Activated CD8-positive, alpha-beta T cell treated with anti-CD3 and anti-CD28 coated beads, Interleukin-2, amount 10 ng/mL, durations not matched to agents 7 days and 5 days (primary cell): ENCODE measurements at regions not wholly inside any gene's neighbourhood (a gene's known extent, or its start where the extent isn't known, plus 50 kb on each side); places are given as distances from the start of the nearest gene placed in this dataset.
"Not testable (repeated sequence)": the region's sequence is repeated elsewhere in the genome, so short reads cannot be mapped to it uniquely, and the experiment has no call there.

Experiments used
- ATAC-seq: fragments of 150-1000 bp; cut with Tn5 transposase; one replicate; pipeline ENCODE4 v1.10.0; 2021; ENCODE audit warnings: moderate library complexity
- CTCF ChIA-PET: fragments of 350-600 bp; sonication (Branson Sonifier 250); formaldehyde crosslinking; loops from one replicate; lab custom pipeline; 2021; ENCODE audit warnings: antibody characterized with exemption; lab: Charles Lee
- POLR2A ChIA-PET: fragments of 350-600 bp; sonication (Branson Sonifier 250); formaldehyde crosslinking; loops from one replicate; lab custom pipeline; 2021; ENCODE audit warnings: antibody characterized with exemption; lab: Charles Lee
- DNase-seq: peaks from one replicate; pipeline ENCODE4 v3.0.0-alpha.2; 2020
- H3K27ac Mint-ChIP-seq: one replicate; pipeline ENCODE4 v1.8.0; 2021; ENCODE audit warnings: mild to moderate bottlenecking, mixed read lengths
- H3K27me3 Mint-ChIP-seq: one replicate; pipeline ENCODE4 v1.8.0; 2021; ENCODE audit warnings: low read depth, mixed read lengths
- H3K36me3 Mint-ChIP-seq: one replicate; pipeline ENCODE4 v1.8.0; 2021; ENCODE audit warnings: low read depth, mixed read lengths
- H3K4me1 Mint-ChIP-seq: one replicate; pipeline ENCODE4 v1.8.0; 2021; ENCODE audit warnings: low read depth, mixed read lengths
- H3K4me3 Mint-ChIP-seq: one replicate; pipeline ENCODE4 v1.8.0; 2021; ENCODE audit warnings: mild to moderate bottlenecking, mixed read lengths
- H3K9me3 Mint-ChIP-seq: one replicate; pipeline ENCODE4 v1.8.0; 2022; ENCODE audit warnings: mixed read lengths; ENCODE audit not compliant: insufficient read depth

- Mint-ChIP-seq H3K4me1 (no peaks in the 10 kb centered on the region), H3K36me3 (no peaks in the 10 kb centered on the region), H3K4me3 (no peak overlapping the region), H3K27ac (no peak overlapping the region), H3K9me3 (peaks cover 10% of the 10 kb centered on the region), H3K27me3 (no peaks in the 10 kb centered on the region)
- ChIA-PET POLR2A (no interaction called here), CTCF (no interaction called here)
- DNase-seq: no peak
- ATAC-seq: no peak
Measured at GRCh38 chr21:9758888-9759287, 762.5 kb upstream of the TPTE start.

DNA sequence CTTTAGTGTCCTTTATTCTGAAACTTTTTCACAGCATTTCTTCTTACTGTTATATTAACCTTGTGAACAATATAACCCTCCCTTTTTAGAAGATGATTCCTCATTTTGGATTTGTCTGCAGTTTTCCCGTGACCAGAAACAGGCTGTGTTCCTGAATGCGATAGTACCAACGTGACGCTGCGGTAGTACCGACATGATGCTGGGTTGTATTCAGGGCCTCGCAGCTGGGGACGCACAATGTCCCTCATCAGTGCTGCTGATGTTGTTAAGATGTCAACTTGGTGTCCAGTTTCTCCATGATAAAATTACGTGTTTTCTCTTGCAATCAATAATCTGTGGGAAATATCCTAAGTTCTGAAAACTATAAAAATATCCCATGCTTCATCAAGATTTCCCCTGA lies 761.4 kb upstream of the TPTE start:
- Mint-ChIP-seq H3K9me3 (peaks cover 6% of the 10 kb centered on the region), H3K4me3 (no peak overlapping the region), H3K4me1 (no peaks in the 10 kb centered on the region), H3K27ac (no peak overlapping the region), H3K27me3 (no peaks in the 10 kb centered on the region), H3K36me3 (no peaks in the 10 kb centered on the region)
- DNase-seq: no peak
- CTCF ChIA-PET: no interaction called here
- POLR2A ChIA-PET: no interaction called here
- no peak for ATAC-seq

GRCh38 chr21:9760398-9761074 lies 760.8 kb upstream of the TPTE start:
- POLR2A ChIA-PET: no interaction called here
- no peak for ATAC-seq
- H3K4me3 Mint-ChIP-seq: no peak overlapping the region
- H3K27me3 Mint-ChIP-seq: no peaks in the 10 kb centered on the region
- CTCF ChIA-PET: no interaction called here
- H3K4me1 Mint-ChIP-seq: no peaks in the 10 kb centered on the region
- H3K36me3 Mint-ChIP-seq: no peaks in the 10 kb centered on the region
- no peak for DNase-seq
- peaks cover 6% of the 10 kb centered on the region for H3K9me3 Mint-ChIP-seq
- no peak overlapping the region for H3K27ac Mint-ChIP-seq

GRCh38 chr21:9763306-9763705 lies 758.1 kb upstream of the TPTE start:
- no peak overlapping the region for H3K27ac Mint-ChIP-seq
- ATAC-seq (no peak), DNase-seq (no peak)
- H3K27me3 Mint-ChIP-seq: no peaks in the 10 kb centered on the region
- no peaks in the 10 kb centered on the region for H3K36me3 Mint-ChIP-seq
- no peak overlapping the region for H3K4me3 Mint-ChIP-seq
- ChIA-PET CTCF (no interaction called here), POLR2A (no interaction called here)
- H3K4me1 Mint-ChIP-seq: no peaks in the 10 kb centered on the region
- H3K9me3 Mint-ChIP-seq: no peaks in the 10 kb centered on the region

- no peaks in the 10 kb centered on the region for H3K36me3 Mint-ChIP-seq
- DNase-seq (no peak), ATAC-seq (no peak)
- no peaks in the 10 kb centered on the region for H3K9me3 Mint-ChIP-seq
- H3K27ac Mint-ChIP-seq: no peak overlapping the region
- POLR2A ChIA-PET: no interaction called here
- no peaks in the 10 kb centered on the region for H3K27me3 Mint-ChIP-seq
- CTCF ChIA-PET: no interaction called here
- H3K4me3 Mint-ChIP-seq: no peak overlapping the region
- H3K4me1 Mint-ChIP-seq: no peaks in the 10 kb centered on the region
Measured at GRCh38 chr21:9763807-9764206, 757.6 kb upstream of the TPTE start.

DNA sequence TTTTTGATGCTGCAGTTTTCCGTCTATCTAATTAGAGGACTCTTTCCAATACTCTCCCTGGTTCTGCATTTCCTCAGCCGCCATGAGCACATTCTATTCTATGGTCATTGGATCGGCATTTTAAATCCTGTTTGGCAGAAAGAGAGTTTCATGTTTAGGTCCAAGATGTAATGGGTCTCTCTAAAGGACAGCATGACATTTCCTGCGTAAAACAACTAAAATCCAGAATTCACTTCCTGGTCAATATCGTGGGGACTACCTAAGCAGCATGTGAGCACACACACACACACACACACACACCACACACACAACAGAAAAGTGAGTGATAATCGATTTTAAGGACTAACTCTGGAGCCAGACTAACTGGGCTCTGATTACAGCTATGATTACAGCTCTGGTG lies 757.1 kb upstream of the TPTE start:
- CTCF ChIA-PET, H3K36me3 Mint-ChIP-seq, DNase-seq, H3K4me3 Mint-ChIP-seq, H3K9me3 Mint-ChIP-seq, ATAC-seq, H3K27ac Mint-ChIP-seq, POLR2A ChIA-PET, H3K4me1 Mint-ChIP-seq, H3K27me3 Mint-ChIP-seq: not testable (repeated sequence)

- not testable (repeated sequence) for ATAC-seq
Measured at GRCh38 chr21:9765538-9765937, 755.8 kb upstream of the TPTE start.

DNA sequence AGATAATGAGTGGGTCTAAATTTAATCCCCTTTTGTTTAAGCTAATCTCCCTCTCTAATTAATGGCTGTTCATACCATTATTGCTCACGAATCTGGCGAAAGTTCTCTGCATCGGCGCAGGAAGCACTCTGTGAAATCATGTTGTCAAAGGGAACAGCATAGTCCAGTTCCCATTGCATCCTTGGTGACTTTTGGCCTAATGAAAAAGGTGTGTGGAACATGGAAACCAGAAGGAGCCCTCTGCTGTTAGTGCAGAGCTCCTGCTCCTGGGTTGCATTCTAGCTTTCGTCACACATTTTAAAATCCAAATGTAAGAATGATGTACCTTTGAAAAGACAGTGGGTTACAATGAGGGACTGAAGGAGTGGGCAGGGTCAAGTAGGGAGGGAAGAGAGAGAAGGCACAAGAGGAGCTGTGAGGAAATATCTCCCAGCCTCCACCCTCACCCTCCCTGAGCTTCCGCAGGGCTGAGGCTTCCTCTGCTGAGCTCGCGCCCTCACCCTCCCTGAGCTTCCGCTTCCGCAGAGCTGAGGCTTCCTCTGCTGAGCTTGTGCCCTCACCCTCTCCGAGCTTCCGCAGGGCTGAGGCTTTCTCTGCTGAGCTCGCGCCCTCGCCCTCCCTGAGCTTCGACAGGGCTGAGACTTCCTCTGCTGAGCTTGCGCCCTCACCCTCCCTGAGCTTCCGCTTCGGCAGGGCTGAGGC lies 754.3 kb upstream of the TPTE start:
- H3K4me3 Mint-ChIP-seq, DNase-seq, ATAC-seq, H3K9me3 Mint-ChIP-seq, CTCF ChIA-PET, POLR2A ChIA-PET, H3K4me1 Mint-ChIP-seq, H3K27me3 Mint-ChIP-seq, H3K36me3 Mint-ChIP-seq, H3K27ac Mint-ChIP-seq: not testable (repeated sequence)

More at GRCh38 chr21:9765538-9765937, 755.8 kb upstream of the TPTE start:
- DNase-seq, H3K4me1 Mint-ChIP-seq, H3K27ac Mint-ChIP-seq, H3K4me3 Mint-ChIP-seq, CTCF ChIA-PET, H3K9me3 Mint-ChIP-seq, H3K36me3 Mint-ChIP-seq, POLR2A ChIA-PET, H3K27me3 Mint-ChIP-seq: not testable (repeated sequence)

- no peak overlapping the region for H3K27ac Mint-ChIP-seq
Measured at GRCh38 chr21:9767592-9768375, 753.6 kb upstream of the TPTE start.

GRCh38 chr21:9768376-9769130 lies 752.8 kb upstream of the TPTE start:
- H3K9me3 Mint-ChIP-seq, H3K4me1 Mint-ChIP-seq, H3K4me3 Mint-ChIP-seq, H3K36me3 Mint-ChIP-seq, H3K27ac Mint-ChIP-seq, POLR2A ChIA-PET, CTCF ChIA-PET, ATAC-seq, DNase-seq, H3K27me3 Mint-ChIP-seq: not testable (repeated sequence)

More at GRCh38 chr21:9767592-9768375, 753.6 kb upstream of the TPTE start:
- ATAC-seq (no peak), DNase-seq (no peak)
- Mint-ChIP-seq H3K4me3 (no peak overlapping the region), H3K9me3 (no peaks in the 10 kb centered on the region), H3K36me3 (no peaks in the 10 kb centered on the region), H3K27me3 (no peaks in the 10 kb centered on the region), H3K4me1 (no peaks in the 10 kb centered on the region)
- ChIA-PET CTCF (no interaction called here), POLR2A (no interaction called here)

GRCh38 chr21:9769131-9769498 lies 752.3 kb upstream of the TPTE start:
- H3K36me3 Mint-ChIP-seq, H3K27ac Mint-ChIP-seq, POLR2A ChIA-PET, H3K4me3 Mint-ChIP-seq, H3K27me3 Mint-ChIP-seq, DNase-seq, H3K4me1 Mint-ChIP-seq, H3K9me3 Mint-ChIP-seq, CTCF ChIA-PET, ATAC-seq: not testable (repeated sequence)
